HG02588 (cell line): ENCODE measurements at regions not wholly inside any gene's neighbourhood (a gene's known extent, or its start where the extent isn't known, plus 50 kb on each side); places are given as distances from the start of the nearest gene placed in this dataset.
"Not testable (repeated sequence)": the region's sequence is repeated elsewhere in the genome, so short reads cannot be mapped to it uniquely, and the experiment has no call there.

ENCODE experiments used
- ATAC-seq: cut with Tn5 transposase; IDR thresholded peaks from one replicate; pipeline ENCODE4 v1.9.1; 2021; ENCODE audit warnings: mild to moderate bottlenecking, moderate library complexity; ENCODE audit not compliant: unreplicated experiment

GRCh38 chrX:44675362-44676024 lies 132.8 kb upstream of the FUNDC1 start:
- ATAC-seq: no peak

- ATAC-seq: no peak
Measured at GRCh38 chrX:44674906-44675305, 132.2 kb upstream of the FUNDC1 start.

- ATAC-seq: no peak
Measured at GRCh38 chrX:44669626-44670025, 127.0 kb upstream of the FUNDC1 start.

GRCh38 chrX:44667771-44668170 lies 125.1 kb upstream of the FUNDC1 start:
- ATAC-seq: no peak

- not testable (repeated sequence) for ATAC-seq
Measured at GRCh38 chrX:44657718-44658246, 115.1 kb upstream of the FUNDC1 start.

- no peak for ATAC-seq
Measured at GRCh38 chrX:44651358-44651757, 108.7 kb upstream of the FUNDC1 start.

GRCh38 chrX:44643723-44644122 lies 101.1 kb upstream of the FUNDC1 start:
- no peak for ATAC-seq

GRCh38 chrX:44637282-44637681 lies 94.6 kb upstream of the FUNDC1 start:
- no peak for ATAC-seq

GRCh38 chrX:44621078-44621477 lies 78.4 kb upstream of the FUNDC1 start:
- no peak for ATAC-seq

GRCh38 chrX:44619039-44619438 lies 76.4 kb upstream of the FUNDC1 start:
- no peak for ATAC-seq

GRCh38 chrX:44596277-44596676 lies 53.6 kb upstream of the FUNDC1 start:
- peak; percentile 65 for ATAC-seq
